ENCODE measurements at regions not wholly inside any gene's neighbourhood (a gene's known extent, or its start where the extent isn't known, plus 50 kb on each side); places are given as distances from the start of the nearest gene placed in this dataset.

DNA sequence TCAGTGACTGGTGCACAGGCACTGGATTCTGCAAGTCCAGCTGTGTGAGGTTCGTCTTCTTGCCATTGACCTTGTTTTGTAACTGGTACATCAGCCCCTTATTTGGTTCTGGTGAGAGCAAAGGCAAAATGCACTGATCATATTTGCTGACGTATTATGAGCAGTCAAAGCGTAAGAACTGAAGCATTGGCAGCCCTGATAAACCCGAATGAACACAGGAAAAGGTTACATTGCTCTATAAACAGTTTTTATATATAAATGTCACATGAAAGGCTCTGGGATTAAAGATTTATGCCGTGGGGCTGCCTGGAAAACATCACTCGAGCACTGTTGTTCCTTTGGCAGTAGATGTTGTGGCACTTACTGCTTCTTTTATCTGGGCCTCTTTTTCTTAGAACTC, 167.9 kb downstream of the IRS1 start:
- Mint-ChIP-seq H3K4me3 (ENCODE audit: low read depth) (no peak overlapping the region), H3K9me3 (no peaks in the 10 kb centered on the region), H3K4me1 (ENCODE audit: low read depth) (no peaks in the 10 kb centered on the region), H3K27ac (no peak overlapping the region), H3K36me3 (ENCODE audit: low read depth) (no peaks in the 10 kb centered on the region), H3K27me3 (ENCODE audit: low read depth) (peaks cover 16% of the 10 kb centered on the region)
- intact Hi-C loops (cut with micrococcal nuclease), result no loop called here
- no peak for DNase-seq (ENCODE audit: low spot score)

DNA sequence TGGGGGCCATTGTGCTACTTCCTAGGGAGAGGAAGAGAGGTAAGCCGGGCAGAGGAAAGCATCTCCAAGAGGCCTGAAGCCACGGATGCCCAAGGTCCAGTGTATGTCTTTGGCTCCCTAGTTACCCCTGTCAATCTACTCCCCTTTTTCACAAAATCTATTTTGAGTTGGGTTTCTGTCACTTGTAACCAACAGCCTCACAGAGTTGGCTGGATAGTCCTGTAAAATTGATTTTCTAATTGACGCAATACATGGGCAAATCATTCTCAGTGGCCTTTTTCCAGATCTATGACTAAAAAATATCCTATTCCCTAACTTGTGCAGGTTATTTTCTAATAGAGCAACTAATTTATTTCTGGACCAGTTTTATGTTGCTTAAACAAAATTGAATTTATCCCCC, 168.4 kb downstream of the IRS1 start:
- Mint-ChIP-seq H3K4me3 (ENCODE audit: low read depth) (no peak overlapping the region), H3K36me3 (ENCODE audit: low read depth) (no peaks in the 10 kb centered on the region), H3K27ac (no peak overlapping the region), H3K27me3 (ENCODE audit: low read depth) (peaks cover 16% of the 10 kb centered on the region), H3K4me1 (ENCODE audit: low read depth) (no peaks in the 10 kb centered on the region), H3K9me3 (no peaks in the 10 kb centered on the region)
- no peak for DNase-seq (ENCODE audit: low spot score)
- intact Hi-C loops (cut with micrococcal nuclease), result no loop called here

- intact Hi-C loops (cut with micrococcal nuclease), result no loop called here
- Mint-ChIP-seq H3K27me3 (ENCODE audit: low read depth) (peaks cover 3% of the 10 kb centered on the region), H3K4me3 (ENCODE audit: low read depth) (no peak overlapping the region), H3K9me3 (no peaks in the 10 kb centered on the region), H3K4me1 (ENCODE audit: low read depth) (no peaks in the 10 kb centered on the region), H3K36me3 (ENCODE audit: low read depth) (no peaks in the 10 kb centered on the region), H3K27ac (no peak overlapping the region)
- DNase-seq (ENCODE audit: low spot score), result no peak
These were observed 173.7 kb downstream of the IRS1 start for GRCh38 chr2:226625946-226626345.

- H3K27ac Mint-ChIP-seq, result no peak overlapping the region
- H3K27me3 Mint-ChIP-seq (ENCODE audit: low read depth), result peaks cover 3% of the 10 kb centered on the region
- no peaks in the 10 kb centered on the region for H3K4me1 Mint-ChIP-seq (ENCODE audit: low read depth)
- H3K4me3 Mint-ChIP-seq (ENCODE audit: low read depth), result no peak overlapping the region
- H3K9me3 Mint-ChIP-seq, result no peaks in the 10 kb centered on the region
- intact Hi-C loops (cut with micrococcal nuclease), result no loop called here
- DNase-seq (ENCODE audit: low spot score), result no peak
- H3K36me3 Mint-ChIP-seq (ENCODE audit: low read depth), result no peaks in the 10 kb centered on the region
These were observed 175.8 kb downstream of the IRS1 start for GRCh38 chr2:226623587-226624368.

DNA sequence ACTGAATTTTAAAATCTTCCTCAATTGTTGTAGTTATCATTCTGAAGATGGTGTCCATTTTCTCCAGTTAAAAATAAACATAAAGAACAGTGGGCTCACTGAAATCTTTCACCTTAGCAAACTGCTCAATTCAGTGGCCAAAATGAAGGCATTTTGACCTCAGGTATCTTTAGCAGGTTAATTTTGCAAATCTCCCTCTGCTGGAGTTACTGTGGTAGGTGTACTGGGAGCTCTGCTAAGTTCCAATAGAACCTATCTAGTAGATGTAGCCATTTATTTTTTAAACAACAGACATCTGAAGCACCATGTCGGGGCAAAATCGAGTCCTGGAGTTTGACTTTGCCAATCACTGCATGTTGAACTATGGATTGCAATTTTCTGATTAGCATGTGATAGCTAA, 177.1 kb downstream of the IRS1 start:
- Mint-ChIP-seq H3K4me1 (ENCODE audit: low read depth) (no peaks in the 10 kb centered on the region), H3K27ac (no peak overlapping the region), H3K4me3 (ENCODE audit: low read depth) (no peak overlapping the region), H3K27me3 (ENCODE audit: low read depth) (peaks cover 3% of the 10 kb centered on the region), H3K9me3 (no peaks in the 10 kb centered on the region), H3K36me3 (ENCODE audit: low read depth) (no peaks in the 10 kb centered on the region)
- intact Hi-C loops (cut with micrococcal nuclease), result no loop called here
- no peak for DNase-seq (ENCODE audit: low spot score)

DNA sequence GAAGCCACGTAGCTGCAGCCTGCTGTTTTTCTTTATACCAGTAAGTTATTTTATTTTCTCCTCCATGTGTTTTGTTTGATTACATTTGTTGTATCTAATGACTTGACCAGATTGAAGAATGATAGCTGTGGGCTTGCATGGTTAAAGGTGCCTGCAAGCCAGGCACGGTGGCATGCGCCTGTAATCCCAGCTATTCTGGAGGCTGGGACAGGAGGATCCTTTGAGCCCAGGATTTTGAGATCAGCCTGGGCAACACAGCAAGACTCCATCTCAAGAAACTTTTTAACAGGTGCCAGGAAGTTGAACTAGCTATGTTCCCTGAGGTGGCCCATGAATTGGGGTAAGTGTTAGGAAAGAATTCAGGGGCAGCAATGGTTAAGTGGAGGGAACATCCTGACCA, 179.4 kb downstream of the IRS1 start:
- Mint-ChIP-seq H3K36me3 (ENCODE audit: low read depth) (no peaks in the 10 kb centered on the region), H3K4me1 (ENCODE audit: low read depth) (no peaks in the 10 kb centered on the region), H3K27me3 (ENCODE audit: low read depth) (peaks cover 6% of the 10 kb centered on the region), H3K4me3 (ENCODE audit: low read depth) (no peak overlapping the region), H3K27ac (no peak overlapping the region), H3K9me3 (no peaks in the 10 kb centered on the region)
- DNase-seq (ENCODE audit: low spot score), result no peak
- intact Hi-C loops (cut with micrococcal nuclease), result no loop called here

DNA sequence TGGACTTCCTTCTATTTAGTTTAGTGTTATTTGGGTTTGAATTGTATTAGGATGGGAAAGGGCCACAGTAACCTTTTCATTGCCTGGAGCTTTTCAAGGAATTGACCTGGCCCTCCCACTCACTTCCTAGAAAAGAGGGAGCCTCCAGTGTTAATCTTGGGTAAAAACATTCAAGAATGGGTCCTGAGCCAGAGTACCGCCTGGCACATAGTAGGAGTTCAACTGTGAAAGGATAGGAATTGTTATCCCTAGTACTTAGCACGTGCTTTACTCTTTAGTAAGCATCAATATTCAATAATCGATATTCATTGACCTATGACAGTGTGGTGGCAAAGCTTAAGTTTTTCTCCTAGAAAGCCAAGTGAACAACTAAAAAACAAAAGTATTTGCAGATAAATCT, 179.9 kb downstream of the IRS1 start:
- Mint-ChIP-seq H3K27ac (no peak overlapping the region), H3K36me3 (ENCODE audit: low read depth) (no peaks in the 10 kb centered on the region)

DNA sequence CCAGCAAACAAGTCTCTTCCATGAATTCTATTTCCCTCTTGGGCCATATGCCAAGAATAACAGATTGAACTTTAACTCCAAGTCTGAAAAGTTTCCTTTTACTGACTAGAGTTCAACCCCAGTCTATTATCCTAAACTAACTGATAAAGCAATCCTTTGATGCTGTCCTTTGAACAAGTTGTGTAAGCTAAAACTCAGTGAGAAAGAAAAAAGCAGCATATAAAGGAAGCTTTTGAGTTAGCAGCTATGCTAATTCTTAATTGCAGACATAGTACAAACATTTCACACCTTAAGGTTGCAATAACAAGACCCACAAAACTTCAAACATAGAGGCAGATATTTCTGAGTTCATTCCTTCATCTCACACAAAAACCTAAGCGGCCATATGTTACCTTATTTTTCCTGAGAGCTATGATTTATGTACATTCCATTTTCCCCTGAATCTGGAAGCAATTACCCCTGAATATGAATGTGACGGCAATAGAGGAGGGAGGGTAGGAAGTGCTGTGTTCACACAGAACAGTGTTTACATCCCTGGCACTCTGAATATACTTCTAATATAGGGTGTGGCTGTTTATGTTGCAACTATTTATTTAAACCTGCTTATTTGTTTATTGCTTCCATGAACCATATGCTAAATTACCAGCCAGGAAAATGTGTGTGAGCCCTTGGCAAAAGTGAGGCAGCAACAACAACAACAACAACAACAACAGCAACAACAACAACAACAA, 180.6 kb downstream of the IRS1 start:
- Mint-ChIP-seq H3K4me1 (ENCODE audit: low read depth) (no peaks in the 10 kb centered on the region), H3K27ac (no peak overlapping the region), H3K9me3 (no peaks in the 10 kb centered on the region), H3K36me3 (ENCODE audit: low read depth) (no peaks in the 10 kb centered on the region), H3K27me3 (ENCODE audit: low read depth) (peaks cover 6% of the 10 kb centered on the region), H3K4me3 (ENCODE audit: low read depth) (no peak overlapping the region)
- intact Hi-C loops (cut with micrococcal nuclease), result no loop called here
- no peak for DNase-seq (ENCODE audit: low spot score)

More for the DNA sequence above, 179.9 kb downstream of the IRS1 start:
- intact Hi-C loops (cut with micrococcal nuclease), result no loop called here
- H3K4me1 Mint-ChIP-seq (ENCODE audit: low read depth), result no peaks in the 10 kb centered on the region
- no peaks in the 10 kb centered on the region for H3K9me3 Mint-ChIP-seq
- no peak for DNase-seq (ENCODE audit: low spot score)
- no peak overlapping the region for H3K4me3 Mint-ChIP-seq (ENCODE audit: low read depth)
- H3K27me3 Mint-ChIP-seq (ENCODE audit: low read depth), result peaks cover 6% of the 10 kb centered on the region

DNA sequence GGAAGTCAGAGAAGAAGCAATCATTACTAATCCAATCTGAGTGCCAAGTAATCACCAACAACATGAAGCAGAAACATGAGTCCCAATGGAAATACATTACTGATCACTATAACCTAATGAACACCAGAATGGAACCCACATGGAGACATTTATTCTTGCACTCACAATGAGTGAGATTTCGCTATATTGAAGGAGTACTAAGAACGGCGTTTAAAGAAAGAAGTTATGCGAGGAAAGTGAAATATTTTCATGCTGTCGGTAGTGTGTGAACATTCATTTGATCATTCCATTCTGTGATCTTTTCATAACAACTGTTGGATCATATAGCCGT, 181.1 kb downstream of the IRS1 start:
- Mint-ChIP-seq H3K27ac (no peak overlapping the region), H3K4me1 (ENCODE audit: low read depth) (no peaks in the 10 kb centered on the region), H3K36me3 (ENCODE audit: low read depth) (no peaks in the 10 kb centered on the region), H3K27me3 (ENCODE audit: low read depth) (peaks cover 6% of the 10 kb centered on the region), H3K4me3 (ENCODE audit: low read depth) (no peak overlapping the region), H3K9me3 (no peaks in the 10 kb centered on the region)
- no peak for DNase-seq (ENCODE audit: low spot score)
- intact Hi-C loops (cut with micrococcal nuclease), result no loop called here

- no peak overlapping the region for H3K4me3 Mint-ChIP-seq (ENCODE audit: low read depth)
- DNase-seq (ENCODE audit: low spot score), result no peak
- intact Hi-C loops (cut with micrococcal nuclease), result no loop called here
- no peak overlapping the region for H3K27ac Mint-ChIP-seq
- H3K36me3 Mint-ChIP-seq (ENCODE audit: low read depth), result no peaks in the 10 kb centered on the region
- H3K27me3 Mint-ChIP-seq (ENCODE audit: low read depth), result peaks cover 6% of the 10 kb centered on the region
- H3K4me1 Mint-ChIP-seq (ENCODE audit: low read depth), result no peaks in the 10 kb centered on the region
- H3K9me3 Mint-ChIP-seq, result no peaks in the 10 kb centered on the region
These were observed 183.7 kb downstream of the IRS1 start for GRCh38 chr2:226615891-226616290.

DNA sequence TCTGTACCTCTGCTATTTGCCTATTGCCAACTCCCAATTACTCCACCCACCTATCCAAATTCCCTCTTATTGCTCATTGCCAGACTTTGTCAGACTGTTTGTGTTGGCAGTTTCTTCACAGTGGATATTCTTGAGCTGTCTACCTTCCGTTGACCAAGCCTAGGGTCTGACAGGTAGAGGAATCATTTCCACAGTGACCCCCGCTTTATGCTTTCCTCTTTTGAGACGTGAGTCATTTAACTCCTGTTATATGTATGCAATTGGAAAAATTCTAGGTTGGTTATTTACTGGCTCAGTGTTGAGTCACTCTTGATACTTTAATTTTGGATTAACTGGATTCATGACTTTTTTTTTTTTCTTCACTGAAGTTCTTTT, 187.7 kb downstream of the IRS1 start:
- DNase-seq (ENCODE audit: low spot score), result no peak
- Mint-ChIP-seq H3K27ac (no peak overlapping the region), H3K27me3 (ENCODE audit: low read depth) (peaks cover 4% of the 10 kb centered on the region), H3K4me1 (ENCODE audit: low read depth) (peaks cover 4% of the 10 kb centered on the region), H3K4me3 (ENCODE audit: low read depth) (no peak overlapping the region), H3K36me3 (ENCODE audit: low read depth) (no peaks in the 10 kb centered on the region), H3K9me3 (no peaks in the 10 kb centered on the region)
- intact Hi-C loops (cut with micrococcal nuclease), result no loop called here

DNA sequence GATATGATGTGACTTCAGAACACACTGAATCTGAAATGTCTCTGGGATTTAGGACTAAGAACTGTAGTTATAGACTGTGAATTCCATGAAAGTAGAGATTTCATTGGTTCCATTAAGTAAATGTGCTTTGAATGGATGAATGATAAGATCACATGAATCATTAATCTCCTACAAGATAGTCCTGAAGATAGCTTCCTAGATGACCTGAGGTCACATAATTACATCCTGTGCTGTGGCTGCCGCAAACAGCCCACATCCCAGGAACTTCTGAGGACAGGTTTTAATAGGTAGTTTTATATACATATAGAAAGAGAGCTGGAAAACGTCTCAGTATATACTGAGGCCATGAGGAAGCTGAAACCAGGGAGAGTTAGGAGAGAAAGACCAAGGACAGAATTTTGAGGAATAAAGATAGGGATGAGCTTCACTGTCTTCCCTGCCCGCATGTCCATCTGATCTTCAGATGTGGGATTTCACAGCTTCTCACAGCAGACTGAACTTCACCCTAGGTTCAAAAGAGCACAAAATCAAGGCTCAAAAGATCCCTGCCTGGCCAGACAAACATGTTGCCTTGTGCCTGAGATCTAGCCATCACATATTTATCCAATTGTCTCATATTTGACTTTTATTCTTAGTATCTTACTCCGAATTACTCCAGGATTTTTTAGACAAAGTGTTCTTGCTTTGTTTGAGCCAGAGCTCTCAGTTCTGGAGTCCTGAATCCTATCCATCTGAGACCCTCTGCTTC, 188.2 kb downstream of the IRS1 start:
- Mint-ChIP-seq H3K4me3 (ENCODE audit: low read depth) (no peak overlapping the region), H3K27me3 (ENCODE audit: low read depth) (peaks cover 3% of the 10 kb centered on the region), H3K27ac (no peak overlapping the region), H3K36me3 (ENCODE audit: low read depth) (no peaks in the 10 kb centered on the region), H3K9me3 (no peaks in the 10 kb centered on the region), H3K4me1 (ENCODE audit: low read depth) (peaks cover 4% of the 10 kb centered on the region)
- intact Hi-C loops (cut with micrococcal nuclease), result no loop called here
- no peak for DNase-seq (ENCODE audit: low spot score)

- Mint-ChIP-seq H3K27me3 (ENCODE audit: low read depth) (peaks cover 3% of the 10 kb centered on the region), H3K36me3 (ENCODE audit: low read depth) (no peaks in the 10 kb centered on the region), H3K27ac (no peak overlapping the region), H3K4me3 (ENCODE audit: low read depth) (no peak overlapping the region), H3K9me3 (no peaks in the 10 kb centered on the region), H3K4me1 (ENCODE audit: low read depth) (peaks cover 4% of the 10 kb centered on the region)
- intact Hi-C loops (cut with micrococcal nuclease), result no loop called here
- no peak for DNase-seq (ENCODE audit: low spot score)
These were observed 190.3 kb downstream of the IRS1 start for GRCh38 chr2:226609366-226609765.
